ENCODE measurements at regions not wholly inside any gene's neighbourhood (a gene's known extent, or its start where the extent isn't known, plus 50 kb on each side); places are given as distances from the start of the nearest gene placed in this dataset.
A peak's percentile ranks its signal among the peaks of the same experiment; 100 is the strongest.

DNA sequence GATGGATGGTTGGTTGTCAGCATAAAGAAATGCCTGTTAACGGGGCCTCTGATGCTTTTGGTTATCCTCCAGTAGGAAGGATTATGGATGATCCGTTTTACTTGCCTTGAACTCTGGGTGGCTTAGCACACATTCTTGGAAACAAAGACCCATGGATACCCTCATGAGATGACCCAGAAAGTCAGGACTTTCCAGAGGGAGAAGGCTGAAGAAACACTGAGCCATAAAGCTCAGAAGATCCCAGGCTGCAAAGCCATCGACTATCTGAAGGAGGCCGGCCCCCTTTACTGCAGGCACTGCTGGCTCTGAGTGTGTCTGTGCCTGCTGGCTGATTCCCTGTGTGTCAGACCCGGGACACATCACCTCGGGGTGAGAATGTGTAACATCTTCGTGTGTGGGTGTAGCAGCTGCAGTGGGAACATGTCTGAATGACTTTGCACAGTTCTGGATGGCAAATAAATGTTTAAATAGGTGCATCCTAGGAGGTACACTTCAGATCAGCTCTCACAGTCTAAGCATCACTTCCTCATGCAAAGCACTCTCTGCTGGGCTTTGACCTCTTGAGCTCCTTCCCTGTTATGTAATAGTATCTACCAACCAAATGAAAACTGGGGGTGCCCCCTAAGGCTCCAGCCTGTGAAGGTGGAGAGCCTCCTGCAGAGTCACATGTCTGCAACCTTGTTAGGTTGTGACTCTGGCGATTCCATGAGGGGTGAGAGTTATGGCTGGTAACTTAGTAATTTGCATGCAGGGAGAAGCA, 1084.9 kb downstream of the TBC1D22A start:
- no peak for DNase-seq

GRCh38 chr22:47846206-47846605, 1083.8 kb downstream of the TBC1D22A start:
- DNase-seq, result no peak

DNA sequence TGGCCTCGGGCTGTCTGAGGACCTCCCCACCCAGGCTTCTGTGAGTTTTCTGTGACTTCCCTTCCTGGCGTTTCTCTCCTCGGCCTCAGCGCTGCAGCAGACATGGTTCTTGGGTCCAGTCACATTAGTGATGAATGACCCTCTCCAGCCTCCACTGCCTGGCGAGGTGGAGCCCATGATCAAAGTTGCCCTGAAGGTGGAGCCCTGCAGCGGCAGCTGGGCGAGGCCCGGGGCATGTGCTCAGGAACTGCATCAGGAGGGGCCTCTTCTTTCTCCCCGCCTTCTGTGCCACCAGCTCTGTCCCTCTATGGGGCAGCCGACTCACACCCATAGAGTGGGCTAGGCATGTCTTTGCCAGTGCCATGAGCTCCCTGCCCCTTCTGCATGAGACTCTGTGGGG, 1079.7 kb downstream of the TBC1D22A start:
- DNase-seq, result no peak

DNA sequence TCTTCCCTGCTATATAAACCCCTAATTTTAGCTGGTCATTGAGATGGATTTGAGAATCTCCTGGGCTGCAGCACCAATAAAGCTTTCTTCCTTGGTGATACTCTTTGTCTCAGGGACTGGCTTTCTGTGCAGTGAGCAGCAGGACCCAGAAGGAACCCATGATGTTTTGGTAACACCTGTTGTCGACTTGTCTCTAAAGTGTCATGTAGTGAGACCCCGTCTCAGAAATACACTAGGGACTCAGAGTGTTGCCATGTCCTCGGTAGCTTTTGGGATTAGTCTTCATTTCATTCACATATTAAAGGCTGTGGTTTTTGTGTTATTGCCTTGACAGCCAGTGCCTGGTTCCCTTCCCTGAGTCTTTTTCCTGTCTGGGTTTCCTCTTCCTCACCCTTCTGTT, 1078.7 kb downstream of the TBC1D22A start:
- no peak for DNase-seq

DNA sequence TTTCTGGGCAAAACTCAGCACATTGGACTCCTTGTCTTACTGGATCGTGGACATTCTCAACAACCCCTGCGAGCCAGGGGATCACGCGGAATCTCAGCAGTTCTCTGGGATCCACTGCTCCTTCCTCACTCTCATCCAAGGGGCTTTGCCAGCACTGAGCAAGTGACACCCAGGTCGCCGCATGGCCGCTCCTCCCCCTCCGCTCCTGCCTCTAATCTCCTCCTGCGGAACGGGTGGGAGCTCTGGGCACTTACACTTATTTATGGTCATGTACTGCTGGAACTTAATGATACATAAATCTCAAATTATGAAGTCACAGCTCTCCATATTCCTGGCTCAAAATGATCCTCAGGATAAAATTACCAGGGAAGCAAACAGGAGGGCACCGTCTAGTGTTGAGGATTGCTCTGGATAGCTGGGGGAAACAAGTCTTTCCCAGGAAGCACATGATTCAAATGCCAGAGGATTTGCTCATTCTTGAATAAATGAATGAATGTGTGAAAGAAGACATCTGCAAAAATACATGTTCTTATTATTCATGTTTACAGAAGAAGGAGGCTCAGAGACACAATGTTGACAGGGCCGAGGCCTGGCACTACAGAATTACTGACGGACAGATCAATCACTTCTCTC, 1077.3 kb downstream of the TBC1D22A start:
- no peak for DNase-seq

DNA sequence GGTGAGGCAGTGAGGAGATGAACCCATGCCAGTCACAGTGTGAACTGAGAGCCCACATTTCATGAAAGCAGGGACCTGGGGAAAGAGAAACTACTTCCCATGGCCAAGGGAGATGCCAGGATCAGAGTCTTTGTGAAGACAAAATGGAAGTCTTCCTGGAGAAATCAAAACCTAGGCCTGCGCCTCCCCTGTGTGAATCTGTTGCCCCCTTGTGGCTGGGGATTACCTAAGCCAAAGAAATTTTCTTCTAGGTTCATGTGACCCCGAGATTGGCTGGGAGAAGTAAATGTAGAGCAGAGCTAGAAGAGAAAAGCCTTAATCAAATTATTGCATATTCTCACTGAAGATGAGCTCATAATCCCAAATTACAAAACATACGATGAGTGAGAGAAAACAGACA, 1075.3 kb downstream of the TBC1D22A start:
- peak; percentile 30 to 42 (median 34) for DNase-seq

DNA sequence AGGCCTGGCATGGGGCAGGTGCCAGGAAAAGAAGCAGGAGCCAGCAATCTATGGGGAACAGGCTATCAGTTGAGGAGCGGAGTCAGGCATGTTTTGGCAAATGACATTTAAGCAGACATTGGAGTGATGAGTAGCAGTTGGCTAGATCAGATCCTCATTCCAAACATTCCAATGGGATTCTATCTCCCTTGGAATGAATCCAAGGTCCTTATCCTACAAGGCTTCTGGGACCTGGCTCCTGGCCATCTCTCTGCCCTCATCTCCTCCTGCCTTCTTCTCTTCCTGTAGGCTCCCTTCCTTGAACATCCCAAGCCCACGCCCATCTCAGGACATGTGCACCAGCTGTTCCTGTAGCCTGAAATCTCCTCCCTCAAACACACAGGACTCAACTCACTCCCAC, 1074.5 kb downstream of the TBC1D22A start:
- no peak for DNase-seq

- no peak for DNase-seq
These were observed 1073.3 kb downstream of the TBC1D22A start for GRCh38 chr22:47835726-47836125.

- DNase-seq, result no peak
These were observed 1063.6 kb downstream of the TBC1D22A start for GRCh38 chr22:47826016-47826415.

DNA sequence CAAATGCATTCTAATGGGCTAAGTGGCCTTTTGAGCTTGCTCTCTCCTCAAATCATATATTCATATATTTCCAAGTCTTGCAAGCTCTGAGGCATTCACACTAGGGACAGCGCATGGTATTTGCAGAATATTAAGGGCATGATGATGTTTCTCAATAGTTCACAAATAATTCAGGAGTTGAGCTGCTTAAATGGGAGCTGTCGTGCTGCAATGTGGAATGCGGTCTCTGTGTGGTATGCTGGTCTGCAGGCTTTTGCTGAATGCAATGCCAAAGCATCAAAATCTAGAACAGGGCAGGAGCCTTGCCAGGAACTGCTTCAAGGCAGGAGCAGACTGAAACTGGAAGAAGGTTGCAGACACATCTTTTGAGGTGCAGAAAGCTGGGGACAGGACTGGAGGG, 1060.0 kb downstream of the TBC1D22A start:
- no peak for DNase-seq

DNA sequence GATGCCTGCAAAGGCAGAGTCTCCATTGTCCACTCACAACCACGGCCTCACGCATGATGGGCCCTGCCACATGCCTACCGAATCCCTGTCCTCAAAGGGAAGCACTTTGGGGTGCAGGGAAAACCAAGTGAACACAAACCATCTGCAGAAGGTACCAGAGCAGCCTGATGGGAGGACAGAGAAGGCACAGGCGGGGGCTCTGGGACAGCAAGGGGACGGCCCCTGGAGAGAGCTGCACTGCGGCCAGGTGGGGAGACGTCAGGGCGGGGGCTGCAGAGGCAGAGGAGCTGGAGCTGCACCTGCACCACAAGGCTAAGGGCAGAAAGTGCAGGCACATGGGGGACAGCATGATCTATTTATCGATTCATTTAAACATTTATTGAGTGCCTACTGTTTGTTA, 1056.0 kb downstream of the TBC1D22A start:
- DNase-seq, result no peak

DNA sequence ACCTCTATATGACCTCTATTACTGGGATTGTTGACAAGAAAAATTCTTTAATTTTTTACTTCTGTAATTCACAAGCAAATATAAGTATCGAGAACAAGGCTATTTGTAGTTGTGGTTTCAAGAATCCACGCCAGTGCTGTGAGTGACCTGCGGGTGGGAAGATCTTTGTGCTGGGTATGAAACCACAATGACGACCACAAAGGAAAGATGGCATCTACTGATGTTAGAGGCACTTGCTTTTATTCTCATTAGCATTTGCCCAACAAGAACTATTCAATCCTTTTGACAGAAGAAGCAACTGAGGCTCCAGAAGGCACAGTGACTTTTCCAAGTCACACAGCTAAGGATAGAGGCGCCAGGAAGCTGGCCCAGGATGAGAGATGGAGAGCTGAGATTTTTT, 1054.9 kb downstream of the TBC1D22A start:
- no peak for DNase-seq

- no peak for DNase-seq
These were observed 1054.4 kb downstream of the TBC1D22A start for GRCh38 chr22:47816863-47817210.

DNA sequence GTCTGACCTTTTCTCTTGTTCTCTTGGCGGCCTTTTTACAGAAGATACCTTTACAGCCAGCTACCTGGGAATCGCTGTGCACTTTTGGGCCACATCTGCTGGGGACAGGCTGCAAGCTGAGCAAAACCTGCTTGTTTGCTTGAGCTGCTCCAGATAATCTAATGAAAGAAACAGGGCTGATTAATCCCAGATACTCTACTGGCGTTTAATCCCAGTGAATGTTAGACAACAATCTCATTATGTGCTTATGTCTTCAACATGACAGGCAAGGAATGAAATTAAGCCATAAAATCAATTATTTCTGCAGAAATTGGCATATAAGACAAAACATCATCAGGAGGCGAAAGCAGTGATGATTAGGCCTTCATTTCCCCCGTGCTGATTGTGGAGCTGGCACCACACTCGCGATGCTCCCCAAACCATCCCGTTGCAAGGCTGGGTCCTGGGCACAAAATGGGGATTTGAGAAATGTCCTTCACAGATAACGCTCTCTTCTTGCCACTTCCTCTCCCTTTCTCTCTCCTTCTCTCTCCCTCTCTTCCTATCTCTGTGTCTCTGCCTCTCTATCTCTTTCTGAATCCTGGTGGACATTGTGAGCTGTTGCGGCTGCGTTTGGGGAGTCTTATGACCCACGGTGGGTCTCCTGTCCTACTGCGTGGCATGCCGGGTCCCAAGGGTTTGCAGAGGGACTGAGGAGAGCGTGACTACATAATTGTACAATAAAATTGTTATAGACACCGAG, 1053.8 kb downstream of the TBC1D22A start:
- DNase-seq, result no peak

DNA sequence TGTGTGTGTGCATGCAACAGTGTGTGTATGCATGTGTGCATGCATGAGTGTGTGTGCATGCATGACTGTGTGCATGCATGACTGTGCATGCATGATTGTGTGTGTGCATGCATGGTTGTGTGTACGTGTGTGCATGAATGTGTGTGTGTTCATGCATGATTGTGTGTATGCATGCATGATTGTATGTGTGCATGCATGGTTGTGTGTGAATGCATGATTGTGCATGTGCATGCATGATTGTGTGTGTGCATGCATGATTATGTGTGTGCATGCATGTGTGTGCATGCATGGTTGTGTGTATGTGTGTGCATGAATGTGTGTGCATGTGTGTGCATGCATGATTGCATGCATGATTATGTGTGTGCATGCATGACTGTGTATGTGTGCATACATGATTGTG, 1052.0 kb downstream of the TBC1D22A start:
- no peak for DNase-seq

GRCh38 chr22:47813661-47814060, 1051.2 kb downstream of the TBC1D22A start:
- DNase-seq, result no peak

DNA sequence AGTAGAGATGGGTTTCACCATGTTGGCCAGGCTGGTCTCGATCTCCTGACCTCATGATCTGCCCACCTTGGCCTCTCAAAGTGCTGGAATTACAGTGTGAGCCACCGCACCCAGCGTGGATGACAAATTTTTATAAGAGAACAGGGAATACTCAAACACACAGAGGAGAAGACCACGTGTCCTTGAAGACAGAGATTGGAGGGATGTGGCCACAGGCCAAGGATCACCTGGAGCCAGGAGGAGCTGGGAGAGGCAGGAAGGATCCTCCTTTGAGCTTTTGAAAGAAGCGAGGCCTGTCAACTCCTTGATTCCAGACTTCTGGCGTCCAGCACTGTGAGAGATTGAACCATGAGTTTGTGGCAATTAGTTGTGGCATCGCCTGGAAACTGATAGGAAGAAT, 1049.5 kb downstream of the TBC1D22A start:
- DNase-seq, result no peak

- DNase-seq, result no peak
These were observed 1048.4 kb downstream of the TBC1D22A start for GRCh38 chr22:47810505-47811500.

DNA sequence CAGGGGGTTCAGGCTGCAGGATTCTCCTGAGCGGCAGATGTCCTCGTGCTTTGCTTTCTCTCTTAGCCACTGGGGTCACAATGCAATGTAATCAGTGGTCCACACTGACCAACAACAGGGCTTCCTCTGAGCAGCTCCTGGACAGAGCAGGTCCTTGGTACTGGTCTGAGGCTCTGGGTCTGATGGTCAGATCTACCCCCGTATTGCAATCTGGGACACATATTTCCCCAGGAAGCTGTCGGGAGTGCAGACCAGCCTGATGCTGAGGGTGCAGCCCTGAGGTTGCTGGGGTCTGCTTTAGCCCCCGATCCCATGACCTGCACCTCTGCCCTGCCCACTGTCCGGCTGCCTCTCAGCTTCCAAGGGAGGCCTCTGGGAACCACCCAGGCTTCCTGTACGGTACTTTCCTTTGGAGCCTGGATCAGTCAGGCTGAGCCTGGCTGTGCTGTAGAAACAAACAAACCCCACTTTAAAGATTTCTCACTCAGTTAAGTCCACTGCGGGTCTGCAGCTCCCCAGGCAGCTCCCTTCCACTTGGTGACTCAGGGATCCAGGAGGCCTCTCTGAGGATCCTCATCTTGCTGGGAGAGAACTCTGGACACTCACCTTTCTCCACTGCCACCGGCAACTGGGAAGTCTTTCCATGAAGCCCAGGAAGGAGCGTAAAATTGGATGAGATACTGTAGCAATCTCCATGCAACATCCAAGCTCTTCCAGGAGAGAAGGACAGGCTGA, 1046.6 kb downstream of the TBC1D22A start:
- no peak for DNase-seq

DNA sequence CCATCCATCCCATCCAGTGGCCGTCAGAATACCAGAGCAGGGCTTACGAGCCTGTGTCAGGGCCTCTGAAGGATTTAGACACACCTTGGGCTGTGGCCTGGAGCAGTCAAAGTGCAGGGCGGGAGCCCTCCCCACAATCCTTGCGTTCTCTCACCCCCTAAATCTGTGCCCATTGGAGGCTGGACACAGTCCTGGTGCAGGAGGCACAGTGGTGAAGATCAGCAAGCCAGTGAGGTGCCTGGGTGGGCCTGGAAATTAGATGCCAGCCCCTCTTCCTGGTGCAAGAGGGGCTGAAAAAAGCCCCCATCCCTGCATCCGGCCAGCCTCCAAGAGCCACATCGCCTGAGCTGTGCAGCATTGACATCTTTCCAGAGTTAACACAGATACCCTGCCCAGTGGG, 1045.8 kb downstream of the TBC1D22A start:
- no peak for DNase-seq

DNA sequence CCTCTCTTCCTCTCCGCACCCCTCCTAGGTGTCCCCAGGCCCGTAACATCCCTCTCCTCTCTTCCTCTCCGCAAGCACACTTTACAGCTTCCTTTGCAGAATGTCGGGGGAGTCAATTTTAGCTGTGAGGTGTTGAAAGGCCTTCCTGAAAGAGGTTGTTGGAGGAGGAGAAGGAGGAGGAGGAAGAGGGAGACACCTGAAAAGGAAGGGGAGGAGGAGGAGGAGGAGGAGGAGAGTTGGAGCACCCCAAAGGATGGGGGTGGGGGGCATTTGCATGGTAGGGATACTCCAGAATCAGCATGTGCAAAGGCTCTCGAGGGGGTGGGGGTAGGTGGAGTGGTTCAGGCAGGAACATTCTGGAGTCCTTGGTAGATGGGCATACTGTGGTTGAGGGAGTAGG, 1045.1 kb downstream of the TBC1D22A start:
- DNase-seq, result no peak

- no peak for DNase-seq
These were observed 1044.4 kb downstream of the TBC1D22A start for GRCh38 chr22:47806894-47807293.
